Tibial nerve (tissue), 4 donors: ENCODE measurements at regions not wholly inside any gene's neighbourhood (a gene's known extent, or its start where the extent isn't known, plus 50 kb on each side); places are given as distances from the start of the nearest gene placed in this dataset.

Experiments
- DNase-seq, 2 donors: peaks; one replicate each; pipeline ENCODE4 v3.0.0-alpha.2; 2019; ENCODE audit warnings: low spot score in 2 of 2
- H3K27ac ChIP-seq, 4 donors: fragments of 200-600 bp; sonication (generic) in 3 of 4; one replicate each; pipeline ENCODE4 v1.5.1; 2017 to 2019; ENCODE audit warnings: mild to moderate bottlenecking in 1 of 4
- H3K27me3 ChIP-seq, 2 donors: fragments of 200-600 bp; sonication (generic) in 1 of 2; one replicate each; pipeline versions ENCODE4 v1.5.1 to v1.6.0; 2017 to 2019
- H3K36me3 ChIP-seq, 3 donors: fragments of 200-600 bp; sonication (generic); one replicate each; pipeline ENCODE4 v1.5.1; 2018 to 2019
- H3K4me1 ChIP-seq, 4 donors: fragments of 200-600 bp; sonication (generic) in 3 of 4; one replicate each; pipeline ENCODE4 v1.5.1; 2017 to 2019
- H3K4me3 ChIP-seq, 4 donors: fragments of 200-600 bp; sonication (generic) in 3 of 4; one replicate each; pipeline ENCODE4 v1.5.1; 2017 to 2019; ENCODE audit warnings: mild to moderate bottlenecking in 1 of 4, moderate library complexity in 1 of 4
- H3K9me3 ChIP-seq, 4 donors: fragments of 200-600 bp; sonication (generic) in 3 of 4; one replicate each; pipeline ENCODE4 v1.5.1; 2017 to 2019
- EP300 ChIP-seq, 2 donors: sonication (generic); formaldehyde crosslinking; IDR thresholded peaks; one replicate each; pipeline ENCODE4 v1.6.1; 2017; ENCODE audit warnings: antibody characterized with exemption in 2 of 2, mild to moderate bottlenecking in 1 of 2
- POLR2A ChIP-seq, 2 donors: fragments of 450-650 bp; IDR thresholded peaks; one replicate each; pipeline ENCODE4 v1.6.1; 2017; ENCODE audit warnings: antibody characterized with exemption in 2 of 2, mild to moderate bottlenecking in 2 of 2, moderate library complexity in 2 of 2
- WGBS, 2 donors: methylation state at CpG; one replicate each; pipeline ENCODE4 v1.1.5; 2018; 5-methylcytosine and 5-hydroxymethylcytosine counted together
- TF ChIP-seq, protein P1 (sequence below), 5 experiments: fragments of 200-600 bp in 3 of 5; fragments of 450-650 bp in 2 of 5; sonication (generic) in 3 of 5; IDR thresholded peaks; one replicate each; pipeline ENCODE4 v1.5.1; 2016 to 2019; ENCODE audit warnings: antibody characterized with exemption in 5 of 5, mild to moderate bottlenecking in 3 of 5, moderate library complexity in 2 of 5

DNA sequence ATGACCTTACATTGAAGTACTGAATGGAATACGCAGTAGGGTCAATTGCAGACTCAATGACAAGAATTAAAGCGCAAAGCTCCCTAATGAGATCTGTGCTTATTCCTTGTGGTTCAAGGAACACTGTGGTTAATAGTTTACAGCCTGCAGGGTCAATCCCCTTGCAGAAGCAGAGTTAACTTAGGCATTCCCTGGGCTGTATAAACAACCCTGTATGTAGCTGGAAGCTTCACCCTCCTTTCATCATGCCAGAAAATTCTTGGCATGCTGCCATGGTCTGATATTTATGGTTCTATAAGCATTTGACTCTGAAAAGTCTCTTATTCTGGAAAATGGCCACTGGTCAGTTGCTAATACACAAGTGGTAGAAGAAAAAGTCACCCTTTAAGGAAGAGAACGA, 227.7 kb downstream of the NOVA1 start:
- Histone ChIP-seq H3K27ac (no peak overlapping the region), H3K27me3 (no peaks in the 10 kb centered on the region), H3K9me3 (no peaks in the 10 kb centered on the region)

DNA sequence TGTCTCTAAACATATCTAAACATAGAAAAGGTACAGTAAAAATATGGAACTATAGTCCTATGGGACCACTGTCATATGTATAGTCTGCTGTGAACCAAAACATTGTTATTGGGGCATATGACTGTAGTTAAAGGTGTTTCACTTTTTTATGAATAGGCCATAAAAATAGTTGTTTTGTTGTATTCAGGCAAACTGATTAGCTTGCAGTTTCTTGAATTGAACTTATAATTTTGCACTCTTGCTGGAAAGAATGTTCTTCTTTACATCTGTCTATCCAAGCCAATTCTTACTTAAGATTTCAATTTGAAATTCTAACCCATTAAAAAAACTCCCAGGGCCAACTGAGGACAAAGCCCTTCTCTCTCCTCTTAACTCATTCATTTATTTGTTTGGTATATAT, 234.1 kb downstream of the NOVA1 start:
- Histone ChIP-seq H3K27me3 (no peaks in the 10 kb centered on the region), H3K36me3 (no peaks in the 10 kb centered on the region), H3K4me1 (peaks cover 0 to 14% (median 0%) of the 10 kb centered on the region in 4 donors), H3K27ac (no peak overlapping the region), H3K4me3 (no peak overlapping the region), H3K9me3 (no peaks in the 10 kb centered on the region)
- no peak for DNase-seq
- TF ChIP-seq, protein P1, sequence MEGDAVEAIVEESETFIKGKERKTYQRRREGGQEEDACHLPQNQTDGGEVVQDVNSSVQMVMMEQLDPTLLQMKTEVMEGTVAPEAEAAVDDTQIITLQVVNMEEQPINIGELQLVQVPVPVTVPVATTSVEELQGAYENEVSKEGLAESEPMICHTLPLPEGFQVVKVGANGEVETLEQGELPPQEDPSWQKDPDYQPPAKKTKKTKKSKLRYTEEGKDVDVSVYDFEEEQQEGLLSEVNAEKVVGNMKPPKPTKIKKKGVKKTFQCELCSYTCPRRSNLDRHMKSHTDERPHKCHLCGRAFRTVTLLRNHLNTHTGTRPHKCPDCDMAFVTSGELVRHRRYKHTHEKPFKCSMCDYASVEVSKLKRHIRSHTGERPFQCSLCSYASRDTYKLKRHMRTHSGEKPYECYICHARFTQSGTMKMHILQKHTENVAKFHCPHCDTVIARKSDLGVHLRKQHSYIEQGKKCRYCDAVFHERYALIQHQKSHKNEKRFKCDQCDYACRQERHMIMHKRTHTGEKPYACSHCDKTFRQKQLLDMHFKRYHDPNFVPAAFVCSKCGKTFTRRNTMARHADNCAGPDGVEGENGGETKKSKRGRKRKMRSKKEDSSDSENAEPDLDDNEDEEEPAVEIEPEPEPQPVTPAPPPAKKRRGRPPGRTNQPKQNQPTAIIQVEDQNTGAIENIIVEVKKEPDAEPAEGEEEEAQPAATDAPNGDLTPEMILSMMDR (IDR thresholded peaks at IDR 0.05): no peak
- no peak for TF ChIP-seq EP300 (IDR thresholded peaks at IDR 0.05)
- TF ChIP-seq POLR2A (IDR thresholded peaks at IDR 0.05): no peak

More for the DNA sequence above, 227.7 kb downstream of the NOVA1 start:
- Histone ChIP-seq H3K4me1 (no peaks in the 10 kb centered on the region), H3K36me3 (no peaks in the 10 kb centered on the region), H3K4me3 (no peak overlapping the region)
- no peak for DNase-seq
- WGBS, 2 donors: 34 to 38% methylated on average over 3 of the region's 3 CpGs
- TF ChIP-seq POLR2A (IDR thresholded peaks at IDR 0.05) (no peak), EP300 (IDR thresholded peaks at IDR 0.05) (no peak)
- TF ChIP-seq, protein P1 (IDR thresholded peaks at IDR 0.05): no peak

GRCh38 chr14:26344596-26344995, 253.2 kb downstream of the NOVA1 start:
- WGBS, 2 donors: 72 to 81% methylated on average over 4 of the region's 4 CpGs
- TF ChIP-seq POLR2A (IDR thresholded peaks at IDR 0.05) (no peak), EP300 (IDR thresholded peaks at IDR 0.05) (no peak)
- TF ChIP-seq, protein P1 (IDR thresholded peaks at IDR 0.05): no peak
- no peaks in the 10 kb centered on the region for H3K27me3 ChIP-seq
- H3K4me1 ChIP-seq: no peaks in the 10 kb centered on the region
- DNase-seq: no peak
- no peak overlapping the region for H3K4me3 ChIP-seq
- no peaks in the 10 kb centered on the region for H3K9me3 ChIP-seq
- H3K27ac ChIP-seq: no peak overlapping the region
- no peaks in the 10 kb centered on the region for H3K36me3 ChIP-seq

DNA sequence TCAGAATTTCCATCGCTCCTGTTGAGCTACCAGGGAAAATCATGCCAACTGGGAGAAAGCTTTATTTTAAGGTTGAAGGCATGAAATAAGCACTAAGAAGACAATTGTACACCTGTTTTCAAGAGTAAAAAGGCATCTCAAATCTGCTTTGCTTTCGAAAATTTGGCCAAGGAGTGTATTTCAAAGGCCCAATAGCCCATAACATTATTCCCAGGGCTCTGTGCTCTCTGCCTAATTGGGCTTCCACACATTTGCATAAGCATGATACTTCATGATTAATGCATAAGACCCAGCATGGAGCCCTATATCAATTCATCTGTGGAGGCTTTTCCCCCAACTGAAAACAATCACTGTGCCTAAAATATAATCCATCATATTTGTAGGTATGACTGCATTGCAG, 258.5 kb downstream of the NOVA1 start:
- TF ChIP-seq POLR2A (IDR thresholded peaks at IDR 0.05) (no peak), EP300 (IDR thresholded peaks at IDR 0.05) (no peak)
- TF ChIP-seq, protein P1 (IDR thresholded peaks at IDR 0.05): no peak
- 75 to 81% methylated on average over 2 of the region's 2 CpGs for WGBS, 2 donors

DNA sequence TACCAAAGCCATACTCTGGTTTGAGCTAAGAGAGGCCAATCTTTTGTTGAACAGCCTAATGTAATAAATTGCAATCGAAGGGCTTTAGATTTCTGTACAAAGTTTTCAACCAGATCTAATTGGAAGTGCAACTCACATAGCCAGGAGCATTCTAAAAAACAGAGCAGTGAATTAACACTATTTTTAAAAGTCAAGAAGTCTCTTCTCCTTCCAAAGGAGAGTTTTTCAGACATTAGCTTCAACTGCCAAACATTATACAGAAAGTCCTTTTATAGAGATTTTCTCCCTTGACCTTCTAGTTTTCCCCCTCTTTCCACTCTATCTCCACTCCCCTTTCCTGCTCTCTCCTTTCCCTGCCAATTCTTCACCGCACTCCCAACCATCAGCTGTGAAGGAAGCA, 259.6 kb downstream of the NOVA1 start:
- no peak for TF ChIP-seq POLR2A (IDR thresholded peaks at IDR 0.05)
- TF ChIP-seq, protein P1 (IDR thresholded peaks at IDR 0.05): no peak
- TF ChIP-seq EP300 (IDR thresholded peaks at IDR 0.05): no peak
- H3K36me3 ChIP-seq: no peaks in the 10 kb centered on the region
- no peaks in the 10 kb centered on the region for H3K4me1 ChIP-seq
- no peaks in the 10 kb centered on the region for H3K27me3 ChIP-seq
- H3K4me3 ChIP-seq: no peak overlapping the region
- no peaks in the 10 kb centered on the region for H3K9me3 ChIP-seq
- DNase-seq: no peak
- WGBS, 2 donors: 18 to 32% methylated on average over 2 of the region's 2 CpGs
- no peak overlapping the region for H3K27ac ChIP-seq

More for the DNA sequence above, 258.5 kb downstream of the NOVA1 start:
- Histone ChIP-seq H3K36me3 (no peaks in the 10 kb centered on the region), H3K9me3 (no peaks in the 10 kb centered on the region), H3K27me3 (no peaks in the 10 kb centered on the region), H3K27ac (no peak overlapping the region), H3K4me3 (no peak overlapping the region), H3K4me1 (no peaks in the 10 kb centered on the region)
- no peak for DNase-seq
